ENCODE measurements at regions not wholly inside any gene's neighbourhood (a gene's known extent, or its start where the extent isn't known, plus 50 kb on each side); places are given as distances from the start of the nearest gene placed in this dataset.

GRCh38 chr4:54539500-54540029 is 118.2 kb upstream of the KIT start:
- DNase-seq: peak; percentile 87
- Mint-ChIP-seq H3K27ac (ENCODE audit: unreplicated experiment) (peak overlapping the region; percentile 76), H3K27me3 (ENCODE audit: unreplicated experiment) (peaks cover 2% of the 10 kb centered on the region), H3K9me3 (ENCODE audit: unreplicated experiment) (no peaks in the 10 kb centered on the region), H3K36me3 (ENCODE audit: unreplicated experiment) (peaks cover 5% of the 10 kb centered on the region), H3K4me1 (ENCODE audit: low read depth, unreplicated experiment) (peaks cover 9% of the 10 kb centered on the region), H3K4me3 (ENCODE audit: unreplicated experiment) (peak overlapping the region; percentile 80)
- TF ChIP-seq, protein P1, sequence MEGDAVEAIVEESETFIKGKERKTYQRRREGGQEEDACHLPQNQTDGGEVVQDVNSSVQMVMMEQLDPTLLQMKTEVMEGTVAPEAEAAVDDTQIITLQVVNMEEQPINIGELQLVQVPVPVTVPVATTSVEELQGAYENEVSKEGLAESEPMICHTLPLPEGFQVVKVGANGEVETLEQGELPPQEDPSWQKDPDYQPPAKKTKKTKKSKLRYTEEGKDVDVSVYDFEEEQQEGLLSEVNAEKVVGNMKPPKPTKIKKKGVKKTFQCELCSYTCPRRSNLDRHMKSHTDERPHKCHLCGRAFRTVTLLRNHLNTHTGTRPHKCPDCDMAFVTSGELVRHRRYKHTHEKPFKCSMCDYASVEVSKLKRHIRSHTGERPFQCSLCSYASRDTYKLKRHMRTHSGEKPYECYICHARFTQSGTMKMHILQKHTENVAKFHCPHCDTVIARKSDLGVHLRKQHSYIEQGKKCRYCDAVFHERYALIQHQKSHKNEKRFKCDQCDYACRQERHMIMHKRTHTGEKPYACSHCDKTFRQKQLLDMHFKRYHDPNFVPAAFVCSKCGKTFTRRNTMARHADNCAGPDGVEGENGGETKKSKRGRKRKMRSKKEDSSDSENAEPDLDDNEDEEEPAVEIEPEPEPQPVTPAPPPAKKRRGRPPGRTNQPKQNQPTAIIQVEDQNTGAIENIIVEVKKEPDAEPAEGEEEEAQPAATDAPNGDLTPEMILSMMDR (IDR thresholded peaks at IDR 0.05; ENCODE audit: partially characterized antibody, unreplicated experiment): no peak

- peaks cover 4% of the 10 kb centered on the region for H3K9me3 Mint-ChIP-seq (ENCODE audit: unreplicated experiment)
- TF ChIP-seq, protein P1 (IDR thresholded peaks at IDR 0.05; ENCODE audit: partially characterized antibody, unreplicated experiment): no peak
- no peaks in the 10 kb centered on the region for H3K36me3 Mint-ChIP-seq (ENCODE audit: unreplicated experiment)
- DNase-seq: no peak
- no peak overlapping the region for H3K27ac Mint-ChIP-seq (ENCODE audit: unreplicated experiment)
- H3K4me3 Mint-ChIP-seq (ENCODE audit: unreplicated experiment): no peak overlapping the region
- peaks cover 9% of the 10 kb centered on the region for H3K4me1 Mint-ChIP-seq (ENCODE audit: low read depth, unreplicated experiment)
- peaks cover 2% of the 10 kb centered on the region for H3K27me3 Mint-ChIP-seq (ENCODE audit: unreplicated experiment)
These were observed 116.8 kb upstream of the KIT start for GRCh38 chr4:54540931-54541330.

- Mint-ChIP-seq H3K9me3 (ENCODE audit: unreplicated experiment) (peaks cover 5% of the 10 kb centered on the region), H3K36me3 (ENCODE audit: unreplicated experiment) (no peaks in the 10 kb centered on the region), H3K4me1 (ENCODE audit: low read depth, unreplicated experiment) (peaks cover 9% of the 10 kb centered on the region), H3K27me3 (ENCODE audit: unreplicated experiment) (peaks cover 2% of the 10 kb centered on the region), H3K4me3 (ENCODE audit: unreplicated experiment) (no peak overlapping the region), H3K27ac (ENCODE audit: unreplicated experiment) (no peak overlapping the region)
- no peak for DNase-seq
- TF ChIP-seq, protein P1 (IDR thresholded peaks at IDR 0.05; ENCODE audit: partially characterized antibody, unreplicated experiment): no peak
These were observed 116.2 kb upstream of the KIT start for GRCh38 chr4:54541426-54542118.

DNA sequence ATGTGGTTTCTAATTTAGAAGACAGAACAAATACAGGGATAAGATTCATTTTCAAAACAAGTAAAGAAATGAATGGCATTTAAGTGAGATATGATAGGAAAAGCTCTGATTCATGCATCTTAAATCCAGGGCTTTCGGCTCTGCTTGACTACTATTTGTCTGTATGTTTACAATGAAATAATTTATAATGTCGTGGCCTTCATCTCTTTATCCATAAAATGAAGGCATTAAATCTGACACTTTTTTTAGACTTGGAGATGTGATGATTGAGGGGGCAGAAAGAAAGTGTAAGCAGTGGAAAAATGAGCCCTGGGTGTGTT is 115.7 kb upstream of the KIT start:
- peaks cover 5% of the 10 kb centered on the region for H3K9me3 Mint-ChIP-seq (ENCODE audit: unreplicated experiment)
- H3K4me1 Mint-ChIP-seq (ENCODE audit: low read depth, unreplicated experiment): peaks cover 9% of the 10 kb centered on the region
- TF ChIP-seq, protein P1 (IDR thresholded peaks at IDR 0.05; ENCODE audit: partially characterized antibody, unreplicated experiment): no peak
- no peak overlapping the region for H3K4me3 Mint-ChIP-seq (ENCODE audit: unreplicated experiment)
- peaks cover 2% of the 10 kb centered on the region for H3K27me3 Mint-ChIP-seq (ENCODE audit: unreplicated experiment)
- H3K27ac Mint-ChIP-seq (ENCODE audit: unreplicated experiment): no peak overlapping the region
- no peak for DNase-seq
- H3K36me3 Mint-ChIP-seq (ENCODE audit: unreplicated experiment): no peaks in the 10 kb centered on the region

DNA sequence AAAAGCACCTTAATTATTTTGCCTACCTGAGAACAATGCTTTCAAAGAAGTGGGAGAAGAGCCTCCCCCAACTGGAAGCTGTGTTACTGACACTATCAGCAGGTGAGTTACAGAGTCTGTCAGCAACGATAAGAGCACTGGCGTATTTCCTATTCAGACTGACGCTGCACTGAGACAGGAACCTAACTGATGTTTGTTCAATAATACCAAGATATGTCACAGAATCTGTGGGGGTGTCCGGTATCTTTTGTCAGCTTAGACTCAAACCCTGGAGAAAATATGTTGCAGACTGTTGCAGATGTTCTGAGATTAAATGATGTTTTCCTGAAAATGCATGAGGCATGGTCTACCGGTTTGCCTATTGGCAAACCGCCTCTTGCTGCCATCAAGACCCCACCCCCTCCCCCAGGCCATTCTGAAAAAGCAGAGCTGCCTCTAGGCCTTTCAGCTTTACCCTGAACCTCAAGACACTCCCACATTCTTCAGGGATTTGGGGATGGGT is 115.2 kb upstream of the KIT start:
- TF ChIP-seq, protein P1 (IDR thresholded peaks at IDR 0.05; ENCODE audit: partially characterized antibody, unreplicated experiment): no peak
- H3K27me3 Mint-ChIP-seq (ENCODE audit: unreplicated experiment): peaks cover 2% of the 10 kb centered on the region
- H3K36me3 Mint-ChIP-seq (ENCODE audit: unreplicated experiment): no peaks in the 10 kb centered on the region
- DNase-seq: no peak
- H3K9me3 Mint-ChIP-seq (ENCODE audit: unreplicated experiment): peaks cover 5% of the 10 kb centered on the region
- no peak overlapping the region for H3K27ac Mint-ChIP-seq (ENCODE audit: unreplicated experiment)
- H3K4me3 Mint-ChIP-seq (ENCODE audit: unreplicated experiment): no peak overlapping the region
- H3K4me1 Mint-ChIP-seq (ENCODE audit: low read depth, unreplicated experiment): peaks cover 9% of the 10 kb centered on the region
